ENCODE measurements at regions not wholly inside any gene's neighbourhood (a gene's known extent, or its start where the extent isn't known, plus 50 kb on each side); places are given as distances from the start of the nearest gene placed in this dataset.

DNA sequence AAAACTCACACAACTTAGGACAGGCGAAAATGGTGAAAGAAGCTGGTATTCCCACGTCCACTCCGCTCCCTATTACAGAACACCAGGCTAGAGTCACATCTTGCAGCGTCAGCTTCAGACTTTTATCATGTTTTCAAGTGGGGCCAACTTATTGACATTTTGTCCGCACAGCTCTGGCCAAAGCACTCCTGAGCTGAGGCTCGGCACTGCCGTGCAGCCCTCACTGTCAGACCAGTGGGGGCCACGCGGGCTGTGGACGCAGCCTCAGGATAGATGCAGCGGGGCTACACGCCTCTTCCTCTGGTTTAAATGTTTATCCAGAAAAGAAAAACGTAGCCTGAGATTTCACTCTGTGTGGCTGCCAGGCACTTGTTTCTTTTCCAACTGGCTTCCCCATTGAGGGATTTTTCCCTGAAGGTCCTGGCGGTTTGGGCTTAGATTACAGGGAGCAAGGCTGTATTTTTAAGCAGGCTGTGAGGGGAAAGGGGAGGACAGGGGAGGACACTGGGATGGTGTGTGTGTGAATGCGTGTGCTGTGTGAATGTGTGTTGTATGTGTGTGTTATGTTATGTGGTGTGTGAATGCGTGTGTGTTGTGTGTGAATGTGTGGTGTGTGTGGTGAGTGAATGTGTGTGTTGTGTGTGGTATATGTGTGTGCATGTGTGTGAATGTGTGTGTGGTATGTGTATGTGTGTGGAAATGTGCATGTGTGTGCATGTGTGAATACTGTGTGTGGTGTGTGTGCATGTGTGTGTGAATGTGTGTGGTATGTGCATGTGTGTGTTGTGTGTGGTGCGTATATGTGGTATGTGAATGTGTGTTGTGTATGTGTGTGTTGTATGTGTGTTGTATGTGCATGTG, 267.6 kb downstream of the DCDC2C start:
- H3K36me3 ChIP-seq (ENCODE audit: low read length): no peaks in the 10 kb centered on the region
- H2AFZ ChIP-seq (ENCODE audit: low read depth, low read length, severe bottlenecking): no peak overlapping the region
- no peak overlapping the region for H3K4me2 ChIP-seq (ENCODE audit: low read depth, low read length, poor library complexity, severe bottlenecking)
- H3K9me2 ChIP-seq (replicated peaks; ENCODE audit: insufficient read depth, low read length): no peaks in the 10 kb centered on the region
- H4K20me1 ChIP-seq (ENCODE audit: low read depth, low read length): no peaks in the 10 kb centered on the region
- H3K9ac ChIP-seq (ENCODE audit: low read length): no peak overlapping the region
- H3K4me3 ChIP-seq (ENCODE audit: insufficient read depth, low read length, poor library complexity, severe bottlenecking): no peak overlapping the region
- H3K27ac ChIP-seq (ENCODE audit: low read depth, low read length): no peak overlapping the region
- H3K27me3 ChIP-seq (ENCODE audit: low read length): no peaks in the 10 kb centered on the region
- no peak for TF ChIP-seq EZH2phosphoT487 (conservative IDR thresholded peaks at IDR 0.05; ENCODE audit: low read length)
- TF ChIP-seq, protein P1, sequence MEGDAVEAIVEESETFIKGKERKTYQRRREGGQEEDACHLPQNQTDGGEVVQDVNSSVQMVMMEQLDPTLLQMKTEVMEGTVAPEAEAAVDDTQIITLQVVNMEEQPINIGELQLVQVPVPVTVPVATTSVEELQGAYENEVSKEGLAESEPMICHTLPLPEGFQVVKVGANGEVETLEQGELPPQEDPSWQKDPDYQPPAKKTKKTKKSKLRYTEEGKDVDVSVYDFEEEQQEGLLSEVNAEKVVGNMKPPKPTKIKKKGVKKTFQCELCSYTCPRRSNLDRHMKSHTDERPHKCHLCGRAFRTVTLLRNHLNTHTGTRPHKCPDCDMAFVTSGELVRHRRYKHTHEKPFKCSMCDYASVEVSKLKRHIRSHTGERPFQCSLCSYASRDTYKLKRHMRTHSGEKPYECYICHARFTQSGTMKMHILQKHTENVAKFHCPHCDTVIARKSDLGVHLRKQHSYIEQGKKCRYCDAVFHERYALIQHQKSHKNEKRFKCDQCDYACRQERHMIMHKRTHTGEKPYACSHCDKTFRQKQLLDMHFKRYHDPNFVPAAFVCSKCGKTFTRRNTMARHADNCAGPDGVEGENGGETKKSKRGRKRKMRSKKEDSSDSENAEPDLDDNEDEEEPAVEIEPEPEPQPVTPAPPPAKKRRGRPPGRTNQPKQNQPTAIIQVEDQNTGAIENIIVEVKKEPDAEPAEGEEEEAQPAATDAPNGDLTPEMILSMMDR (IDR thresholded peaks at IDR 0.05; ENCODE audit: insufficient read depth, low read length, poor library complexity, severe bottlenecking): no peak
- H3K9me3 ChIP-seq (ENCODE audit: insufficient read depth, low read length): peaks cover 8% of the 10 kb centered on the region; the same call in 1 of the 2 replicates
- no peaks in the 10 kb centered on the region for H3F3A ChIP-seq (ENCODE audit: insufficient read depth)
- H3K79me2 ChIP-seq (ENCODE audit: insufficient read depth, low read length): no peaks in the 10 kb centered on the region

DNA sequence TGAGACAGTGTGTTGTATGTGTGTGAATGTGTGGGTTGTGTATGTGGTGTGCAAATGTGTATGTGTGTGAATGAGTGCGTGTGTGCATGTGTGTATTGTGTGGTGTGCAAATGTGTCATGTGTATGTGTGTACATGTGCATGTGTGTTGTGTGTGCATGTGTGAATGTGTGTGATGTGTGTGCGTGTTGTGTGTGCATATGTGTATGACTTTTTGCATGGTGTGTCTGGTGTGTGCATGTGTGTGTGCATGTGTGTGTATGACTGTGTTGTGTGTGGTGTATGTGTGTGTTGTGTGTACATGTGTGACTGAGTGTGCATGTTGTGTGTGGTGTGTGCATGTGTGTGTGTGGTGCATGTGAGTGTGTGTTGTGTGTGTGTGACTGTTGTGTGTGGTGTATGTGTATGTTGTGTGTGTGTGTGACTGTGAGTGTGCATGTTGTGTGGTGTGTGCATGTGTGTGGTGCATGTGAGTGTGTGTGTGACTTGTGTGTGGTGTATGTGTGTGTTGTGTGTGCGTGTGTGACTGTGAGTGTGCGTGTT, 268.3 kb downstream of the DCDC2C start:
- Histone ChIP-seq H3K4me3 (ENCODE audit: insufficient read depth, low read length, poor library complexity, severe bottlenecking) (no peak overlapping the region), H3K9ac (ENCODE audit: low read length) (no peak overlapping the region), H3K9me3 (ENCODE audit: insufficient read depth, low read length) (peaks cover 8% of the 10 kb centered on the region; the same call in 1 of the 2 replicates), H3K27ac (ENCODE audit: low read depth, low read length) (no peak overlapping the region), H4K20me1 (ENCODE audit: low read depth, low read length) (no peaks in the 10 kb centered on the region), H3K27me3 (ENCODE audit: low read length) (no peaks in the 10 kb centered on the region), H3K9me2 (replicated peaks; ENCODE audit: insufficient read depth, low read length) (no peaks in the 10 kb centered on the region), H3K36me3 (ENCODE audit: low read length) (no peaks in the 10 kb centered on the region), H2AFZ (ENCODE audit: low read depth, low read length, severe bottlenecking) (no peak overlapping the region), H3F3A (ENCODE audit: insufficient read depth) (no peaks in the 10 kb centered on the region), H3K79me2 (ENCODE audit: insufficient read depth, low read length) (no peaks in the 10 kb centered on the region), H3K4me2 (ENCODE audit: low read depth, low read length, poor library complexity, severe bottlenecking) (no peak overlapping the region)
- TF ChIP-seq EZH2phosphoT487 (conservative IDR thresholded peaks at IDR 0.05; ENCODE audit: low read length): no peak
- TF ChIP-seq, protein P1 (IDR thresholded peaks at IDR 0.05; ENCODE audit: insufficient read depth, low read length, poor library complexity, severe bottlenecking): no peak

DNA sequence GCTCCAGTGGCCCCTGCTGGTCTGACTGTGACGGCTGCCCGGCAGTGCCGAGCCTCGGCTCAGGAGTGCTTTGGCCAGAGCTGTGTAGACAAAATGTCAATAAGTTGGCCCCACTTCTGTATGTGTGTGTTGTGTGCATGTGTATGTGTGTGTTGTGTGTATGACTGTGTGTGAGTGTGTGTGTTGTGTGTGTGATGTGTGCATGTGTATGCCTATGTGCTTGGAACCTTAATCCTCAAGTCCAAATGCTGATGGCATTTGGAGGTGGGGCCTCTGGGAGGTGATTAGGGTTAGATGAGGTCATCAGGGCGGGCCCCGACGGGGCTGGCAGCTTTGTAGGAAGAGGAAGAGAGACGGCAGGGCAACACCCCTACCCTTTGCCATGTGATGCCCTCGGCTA, 269.0 kb downstream of the DCDC2C start:
- Histone ChIP-seq H2AFZ (ENCODE audit: low read depth, low read length, severe bottlenecking) (no peak overlapping the region), H3K4me2 (ENCODE audit: low read depth, low read length, poor library complexity, severe bottlenecking) (no peak overlapping the region), H3K36me3 (ENCODE audit: low read length) (no peaks in the 10 kb centered on the region), H3K27ac (ENCODE audit: low read depth, low read length) (no peak overlapping the region), H3K9ac (ENCODE audit: low read length) (no peak overlapping the region), H3K9me3 (ENCODE audit: insufficient read depth, low read length) (peaks cover 8% of the 10 kb centered on the region; the same call in 1 of the 2 replicates), H3K9me2 (replicated peaks; ENCODE audit: insufficient read depth, low read length) (no peaks in the 10 kb centered on the region), H3F3A (ENCODE audit: insufficient read depth) (no peaks in the 10 kb centered on the region), H3K4me3 (ENCODE audit: insufficient read depth, low read length, poor library complexity, severe bottlenecking) (no peak overlapping the region), H3K27me3 (ENCODE audit: low read length) (no peaks in the 10 kb centered on the region), H4K20me1 (ENCODE audit: low read depth, low read length) (no peaks in the 10 kb centered on the region), H3K79me2 (ENCODE audit: insufficient read depth, low read length) (no peaks in the 10 kb centered on the region)
- TF ChIP-seq, protein P1 (IDR thresholded peaks at IDR 0.05; ENCODE audit: insufficient read depth, low read length, poor library complexity, severe bottlenecking): no peak
- no peak for TF ChIP-seq EZH2phosphoT487 (conservative IDR thresholded peaks at IDR 0.05; ENCODE audit: low read length)
